Upper lobe of right lung (tissue), 1 donor: ENCODE measurements at regions not wholly inside any gene's neighbourhood (a gene's known extent, or its start where the extent isn't known, plus 50 kb on each side); places are given as distances from the start of the nearest gene placed in this dataset.

Experiments
- ATAC-seq: fragments of 200-7000 bp; cut with Tn5 transposase; one replicate; pipeline ENCODE4 v1.9.1; 2020; ENCODE audit warnings: mild to moderate bottlenecking, moderate library complexity
- DNase-seq: peaks from one replicate; pipeline ENCODE4 v3.0.0-alpha.2; 2020
- H3K27ac ChIP-seq: fragments of 200-600 bp; one replicate; pipeline ENCODE4 v1.8.0; 2022
- H3K27me3 ChIP-seq: fragments of 200-600 bp; one replicate; pipeline ENCODE4 v1.8.0; 2022; ENCODE audit warnings: mild to moderate bottlenecking
- H3K36me3 ChIP-seq: fragments of 200-600 bp; one replicate; pipeline ENCODE4 v1.8.0; 2022
- H3K4me1 ChIP-seq: fragments of 200-600 bp; one replicate; pipeline ENCODE4 v1.8.0; 2022
- H3K4me3 ChIP-seq: fragments of 200-600 bp; one replicate; pipeline ENCODE4 v1.8.0; 2022; ENCODE audit warnings: mild to moderate bottlenecking
- H3K9me3 ChIP-seq: fragments of 200-600 bp; one replicate; pipeline ENCODE4 v1.8.0; 2022
- CTCF ChIP-seq: fragments of 200-600 bp; IDR thresholded peaks from one replicate; pipeline ENCODE4 v1.8.0; 2022; ENCODE audit warnings: antibody characterized with exemption
- intact Hi-C: fragments of 100-400 bp; cut with DNase I; formaldehyde crosslinking; loops from one replicate; pipeline ENCODE4 v1.11.0; 2022
- donor health status: DM: no; HTN: yes; CAD: no; lungs with severe emphysema.

- Histone ChIP-seq H3K9me3 (no peaks in the 10 kb centered on the region), H3K4me1 (no peaks in the 10 kb centered on the region), H3K36me3 (no peaks in the 10 kb centered on the region), H3K4me3 (no peak overlapping the region), H3K27me3 (no peaks in the 10 kb centered on the region), H3K27ac (no peak overlapping the region)
- TF ChIP-seq CTCF: no peak
- DNase-seq (no peak), ATAC-seq (no peak)
- intact Hi-C loops: no loop called here
These were observed 282.1 kb upstream of the GRIP1 start for GRCh38 chr12:66960704-66961690.

- H3K4me3 ChIP-seq: no peak overlapping the region
These were observed 283.4 kb upstream of the GRIP1 start for GRCh38 chr12:66962290-66962689.

GRCh38 chr12:66963901-66964300, 285.0 kb upstream of the GRIP1 start:
- no peak for DNase-seq
- intact Hi-C loops: no loop called here
- TF ChIP-seq CTCF: no peak
- H3K4me3 ChIP-seq: no peak overlapping the region
- no peaks in the 10 kb centered on the region for H3K9me3 ChIP-seq
- no peaks in the 10 kb centered on the region for H3K36me3 ChIP-seq
- H3K27me3 ChIP-seq: no peaks in the 10 kb centered on the region
- no peaks in the 10 kb centered on the region for H3K4me1 ChIP-seq
- no peak for ATAC-seq
- H3K27ac ChIP-seq: no peak overlapping the region

More at GRCh38 chr12:66962290-66962689, 283.4 kb upstream of the GRIP1 start:
- no peak for ATAC-seq
- H3K27me3 ChIP-seq: no peaks in the 10 kb centered on the region
- H3K4me1 ChIP-seq: no peaks in the 10 kb centered on the region
- intact Hi-C loops: no loop called here
- DNase-seq: no peak
- no peak for TF ChIP-seq CTCF
- H3K9me3 ChIP-seq: no peaks in the 10 kb centered on the region
- no peaks in the 10 kb centered on the region for H3K36me3 ChIP-seq
- no peak overlapping the region for H3K27ac ChIP-seq

GRCh38 chr12:66964629-66965028, 285.8 kb upstream of the GRIP1 start:
- Histone ChIP-seq H3K4me3 (no peak overlapping the region), H3K27me3 (no peaks in the 10 kb centered on the region), H3K36me3 (no peaks in the 10 kb centered on the region), H3K27ac (no peak overlapping the region), H3K9me3 (no peaks in the 10 kb centered on the region), H3K4me1 (no peaks in the 10 kb centered on the region)
- intact Hi-C loops: no loop called here
- no peak for ATAC-seq
- TF ChIP-seq CTCF: no peak
- DNase-seq: no peak

- H3K4me3 ChIP-seq: no peak overlapping the region
- intact Hi-C loops: no loop called here
These were observed 286.7 kb upstream of the GRIP1 start for GRCh38 chr12:66965621-66966020.

More at GRCh38 chr12:66965621-66966020, 286.7 kb upstream of the GRIP1 start:
- Histone ChIP-seq H3K4me1 (no peaks in the 10 kb centered on the region), H3K27ac (no peak overlapping the region), H3K9me3 (no peaks in the 10 kb centered on the region), H3K27me3 (no peaks in the 10 kb centered on the region), H3K36me3 (no peaks in the 10 kb centered on the region)
- ATAC-seq (no peak), DNase-seq (no peak)
- no peak for TF ChIP-seq CTCF
